GM19468 (cell line): ENCODE measurements at regions not wholly inside any gene's neighbourhood (a gene's known extent, or its start where the extent isn't known, plus 50 kb on each side); places are given as distances from the start of the nearest gene placed in this dataset.

Source experiments
- ATAC-seq: cut with Tn5 transposase; IDR thresholded peaks from one replicate; pipeline ENCODE4 v1.9.1; 2021; ENCODE audit warnings: mild to moderate bottlenecking, moderate library complexity, moderate number of reproducible peaks; ENCODE audit not compliant: unreplicated experiment; ENCODE audit errors: extremely low read depth

GRCh38 chr2:136251197-136251884, 133.4 kb upstream of the CXCR4 start:
- ATAC-seq = no peak

GRCh38 chr2:136250131-136250530, 132.2 kb upstream of the CXCR4 start:
- no peak for ATAC-seq

GRCh38 chr2:136248907-136249306, 131.0 kb upstream of the CXCR4 start:
- no peak for ATAC-seq

GRCh38 chr2:136248242-136248641, 130.3 kb upstream of the CXCR4 start:
- no peak for ATAC-seq

GRCh38 chr2:136247204-136247950, 129.4 kb upstream of the CXCR4 start:
- no peak for ATAC-seq

GRCh38 chr2:136246086-136246669, 128.2 kb upstream of the CXCR4 start:
- ATAC-seq = no peak

- ATAC-seq = no peak
Measured at GRCh38 chr2:136245211-136245610, 127.3 kb upstream of the CXCR4 start.

- no peak for ATAC-seq
Measured at GRCh38 chr2:136244536-136244885, 126.6 kb upstream of the CXCR4 start.

GRCh38 chr2:136243638-136244535, 125.9 kb upstream of the CXCR4 start:
- no peak for ATAC-seq

- no peak for ATAC-seq
Measured at GRCh38 chr2:136242687-136243277, 124.8 kb upstream of the CXCR4 start.

- no peak for ATAC-seq
Measured at GRCh38 chr2:136242100-136242499, 124.2 kb upstream of the CXCR4 start.

- ATAC-seq = no peak
Measured at GRCh38 chr2:136239079-136239685, 121.2 kb upstream of the CXCR4 start.

- peak; percentile 91 for ATAC-seq
Measured at GRCh38 chr2:136238286-136239078, 120.5 kb upstream of the CXCR4 start.

GRCh38 chr2:136236019-136236418, 118.1 kb upstream of the CXCR4 start:
- ATAC-seq = no peak

- ATAC-seq = no peak
Measured at GRCh38 chr2:136235546-136235945, 117.6 kb upstream of the CXCR4 start.

GRCh38 chr2:136234261-136234660, 116.3 kb upstream of the CXCR4 start:
- ATAC-seq = no peak

- no peak for ATAC-seq
Measured at GRCh38 chr2:136233298-136233697, 115.3 kb upstream of the CXCR4 start.

GRCh38 chr2:136232456-136233172, 114.7 kb upstream of the CXCR4 start:
- no peak for ATAC-seq
